ENCODE measurements at regions not wholly inside any gene's neighbourhood (a gene's known extent, or its start where the extent isn't known, plus 50 kb on each side); places are given as distances from the start of the nearest gene placed in this dataset.

DNA sequence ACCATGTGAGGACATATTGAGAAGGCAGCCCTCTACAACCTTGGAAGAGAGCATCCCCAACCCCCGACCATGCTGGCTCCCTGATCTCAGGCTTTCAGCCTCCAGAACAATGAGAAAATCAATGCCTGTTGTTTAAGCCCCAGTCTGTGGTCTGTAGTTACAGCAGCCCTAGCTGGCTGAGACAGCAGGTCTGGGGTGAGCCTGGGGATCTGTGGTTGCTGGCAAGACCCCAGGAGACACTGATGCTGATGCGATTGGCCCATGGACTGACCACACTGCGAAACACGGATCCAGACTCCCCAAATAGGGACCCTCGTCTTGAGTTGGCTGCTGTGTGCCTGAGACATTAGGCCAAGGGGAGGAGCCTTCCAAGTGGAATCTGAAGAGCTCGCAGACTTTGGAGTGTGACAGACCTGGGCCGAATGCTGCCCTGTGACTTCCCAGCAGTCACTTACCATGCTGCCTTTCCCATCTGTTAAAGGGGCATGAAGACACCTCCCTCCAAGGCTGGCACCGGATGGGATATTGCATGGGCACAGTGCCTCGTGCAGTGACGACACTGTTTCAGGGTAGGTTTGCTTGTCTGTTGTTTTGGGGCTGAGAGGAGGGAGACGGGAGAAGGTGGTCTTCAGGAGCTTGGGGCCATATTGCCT is 147.8 kb upstream of the RPL38 start:
- intact Hi-C loops (cut with DNase I), result no loop called here
- TF ChIP-seq, protein P1, sequence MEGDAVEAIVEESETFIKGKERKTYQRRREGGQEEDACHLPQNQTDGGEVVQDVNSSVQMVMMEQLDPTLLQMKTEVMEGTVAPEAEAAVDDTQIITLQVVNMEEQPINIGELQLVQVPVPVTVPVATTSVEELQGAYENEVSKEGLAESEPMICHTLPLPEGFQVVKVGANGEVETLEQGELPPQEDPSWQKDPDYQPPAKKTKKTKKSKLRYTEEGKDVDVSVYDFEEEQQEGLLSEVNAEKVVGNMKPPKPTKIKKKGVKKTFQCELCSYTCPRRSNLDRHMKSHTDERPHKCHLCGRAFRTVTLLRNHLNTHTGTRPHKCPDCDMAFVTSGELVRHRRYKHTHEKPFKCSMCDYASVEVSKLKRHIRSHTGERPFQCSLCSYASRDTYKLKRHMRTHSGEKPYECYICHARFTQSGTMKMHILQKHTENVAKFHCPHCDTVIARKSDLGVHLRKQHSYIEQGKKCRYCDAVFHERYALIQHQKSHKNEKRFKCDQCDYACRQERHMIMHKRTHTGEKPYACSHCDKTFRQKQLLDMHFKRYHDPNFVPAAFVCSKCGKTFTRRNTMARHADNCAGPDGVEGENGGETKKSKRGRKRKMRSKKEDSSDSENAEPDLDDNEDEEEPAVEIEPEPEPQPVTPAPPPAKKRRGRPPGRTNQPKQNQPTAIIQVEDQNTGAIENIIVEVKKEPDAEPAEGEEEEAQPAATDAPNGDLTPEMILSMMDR (IDR thresholded peaks at IDR 0.05), result no peak
- Histone ChIP-seq H3K27ac (no peak overlapping the region), H3K4me3 (no peak overlapping the region), H3K27me3 (no peaks in the 10 kb centered on the region), H3K9me3 (no peaks in the 10 kb centered on the region), H3K36me3 (no peaks in the 10 kb centered on the region), H3K4me1 (no peaks in the 10 kb centered on the region)
- no peak for DNase-seq (ENCODE audit: low spot score in 2 of 2)

- Histone ChIP-seq H3K36me3 (no peaks in the 10 kb centered on the region), H3K27me3 (no peaks in the 10 kb centered on the region), H3K4me3 (no peak overlapping the region), H3K9me3 (no peaks in the 10 kb centered on the region), H3K4me1 (no peaks in the 10 kb centered on the region), H3K27ac (no peak overlapping the region)
- intact Hi-C loops (cut with DNase I), result no loop called here
- no peak for DNase-seq (ENCODE audit: low spot score in 2 of 2)
- TF ChIP-seq, protein P1 (IDR thresholded peaks at IDR 0.05), result no peak
Observed at GRCh38 chr17:74059479-74060240, 143.8 kb upstream of the RPL38 start.

GRCh38 chr17:74061758-74062157 is 141.7 kb upstream of the RPL38 start:
- intact Hi-C loops (cut with DNase I), result no loop called here
- no peaks in the 10 kb centered on the region for H3K27me3 ChIP-seq
- DNase-seq (ENCODE audit: low spot score in 2 of 2), result no peak

DNA sequence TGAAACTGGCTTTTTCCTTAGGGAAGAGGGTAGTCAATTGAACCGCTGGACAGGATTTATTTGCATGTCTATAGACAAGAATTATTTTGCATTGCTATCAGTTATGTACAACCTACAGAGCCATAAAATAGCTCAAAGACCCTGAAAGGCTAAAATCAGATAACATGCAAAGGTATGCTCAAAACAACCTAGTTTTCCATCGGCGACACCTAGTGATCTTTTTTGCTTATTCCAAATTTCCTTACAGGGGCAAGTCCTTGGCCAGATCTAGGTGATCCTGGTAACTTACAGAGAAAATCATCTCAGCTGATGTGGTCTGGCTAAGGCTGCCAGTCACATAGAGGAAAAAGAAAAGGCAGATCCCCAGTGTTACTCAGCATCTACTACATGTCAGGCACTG is 141.2 kb upstream of the RPL38 start:
- Histone ChIP-seq H3K27ac (no peak overlapping the region), H3K9me3 (no peaks in the 10 kb centered on the region), H3K4me1 (no peaks in the 10 kb centered on the region), H3K4me3 (no peak overlapping the region), H3K36me3 (no peaks in the 10 kb centered on the region), H3K27me3 (no peaks in the 10 kb centered on the region)
- no peak for DNase-seq (ENCODE audit: low spot score in 2 of 2)
- intact Hi-C loops (cut with DNase I), result no loop called here
- TF ChIP-seq, protein P1 (IDR thresholded peaks at IDR 0.05), result no peak

More at GRCh38 chr17:74061758-74062157, 141.7 kb upstream of the RPL38 start:
- H3K4me1 ChIP-seq, result no peaks in the 10 kb centered on the region
- H3K36me3 ChIP-seq, result no peaks in the 10 kb centered on the region
- H3K27ac ChIP-seq, result no peak overlapping the region
- no peak overlapping the region for H3K4me3 ChIP-seq
- TF ChIP-seq, protein P1 (IDR thresholded peaks at IDR 0.05), result no peak
- no peaks in the 10 kb centered on the region for H3K9me3 ChIP-seq

- no peak overlapping the region for H3K27ac ChIP-seq
- H3K27me3 ChIP-seq, result no peaks in the 10 kb centered on the region
- H3K9me3 ChIP-seq, result no peaks in the 10 kb centered on the region
- no peaks in the 10 kb centered on the region for H3K4me1 ChIP-seq
- TF ChIP-seq, protein P1 (IDR thresholded peaks at IDR 0.05), result no peak
- DNase-seq (ENCODE audit: low spot score in 2 of 2), result no peak
- no peaks in the 10 kb centered on the region for H3K36me3 ChIP-seq
- intact Hi-C loops (cut with DNase I), result no loop called here
- H3K4me3 ChIP-seq, result no peak overlapping the region
Observed at GRCh38 chr17:74063439-74063838, 140.0 kb upstream of the RPL38 start.
